Endodermal cell (in vitro differentiated cells): ENCODE measurements at regions not wholly inside any gene's neighbourhood (a gene's known extent, or its start where the extent isn't known, plus 50 kb on each side); places are given as distances from the start of the nearest gene placed in this dataset.

Source experiments
- DNase-seq: peaks from one replicate; pipeline ENCODE4 v3.0.0-alpha.2; 2017
- H3K27ac ChIP-seq: 2 replicates; pipeline ENCODE4 v1.5.1; 2013; ENCODE audit warnings: mild to moderate bottlenecking, low read depth, low read length, moderate library complexity
- H3K27me3 ChIP-seq: 2 replicates; pipeline ENCODE4 v1.6.1; 2013; ENCODE audit warnings: mild to moderate bottlenecking, low read length, moderate library complexity; ENCODE audit not compliant: insufficient read depth, control insufficient read depth, poor library complexity, severe bottlenecking
- H3K36me3 ChIP-seq: 2 replicates; pipeline ENCODE4 v1.7.0; 2013; ENCODE audit warnings: mild to moderate bottlenecking, low read length, moderate library complexity; ENCODE audit not compliant: control insufficient read depth, insufficient read depth
- H3K4me1 ChIP-seq: one replicate; pipeline ENCODE4 v1.7.0; 2013; ENCODE audit warnings: low read length; ENCODE audit not compliant: control insufficient read depth, insufficient read depth
- H3K4me3 ChIP-seq: 2 replicates; pipeline ENCODE4 v1.5.1; 2013; ENCODE audit warnings: mild to moderate bottlenecking, low read length, moderate library complexity
- H3K9ac ChIP-seq: 2 replicates; pipeline ENCODE4 v1.6.1; 2013; ENCODE audit warnings: mild to moderate bottlenecking, low read length, moderate library complexity; ENCODE audit not compliant: poor library complexity, severe bottlenecking; ENCODE audit errors: extremely low read depth
- H3K9me3 ChIP-seq: 2 replicates; pipeline ENCODE4 v1.6.1; 2013; ENCODE audit warnings: mild to moderate bottlenecking, low read length, moderate library complexity; ENCODE audit not compliant: control insufficient read depth
- H3K27ac Mint-ChIP-seq: 2 replicates; pipeline ENCODE4 v1.8.0; 2020; ENCODE audit warnings: mixed read lengths
- H3K27me3 Mint-ChIP-seq: 2 replicates; pipeline ENCODE4 v1.8.0; 2021; ENCODE audit warnings: mild to moderate bottlenecking, mixed read lengths; ENCODE audit not compliant: insufficient read depth
- H3K36me3 Mint-ChIP-seq: 2 replicates; pipeline ENCODE4 v1.8.0; 2020; ENCODE audit warnings: low read depth, mixed read lengths
- H3K4me1 Mint-ChIP-seq: 2 replicates; pipeline ENCODE4 v1.8.0; 2020; ENCODE audit warnings: mixed read lengths
- H3K4me3 Mint-ChIP-seq: 2 replicates; pipeline ENCODE4 v1.8.0; 2020; ENCODE audit warnings: mild to moderate bottlenecking, moderate library complexity, mixed read lengths
- H3K9me3 Mint-ChIP-seq: 2 replicates; pipeline ENCODE4 v1.8.0; 2020; ENCODE audit warnings: mild to moderate bottlenecking, mixed read lengths
- CTCF ChIP-seq: fragments of 200-600 bp; sonication (generic); conservative IDR thresholded peaks from 2 replicates; pipeline ENCODE4 v1.5.0; 2021; ENCODE audit warnings: antibody characterized with exemption, mild to moderate bottlenecking
- WGBS, 2 experiments: methylation state at CpG; one replicate each; pipeline versions ENCODE4 v1.1.5 to v1.1.7; 2013; ENCODE audit warnings: missing lambda C conversion rate in 2 of 2, mixed read lengths in 1 of 2; ENCODE audit not compliant: insufficient coverage in 1 of 2, insufficient read length in 1 of 2; 5-methylcytosine and 5-hydroxymethylcytosine counted together

- no peak for TF ChIP-seq CTCF
- no peak overlapping the region for H3K9ac ChIP-seq
- Mint-ChIP-seq H3K27me3 (no peaks in the 10 kb centered on the region), H3K9me3 (no peaks in the 10 kb centered on the region), H3K36me3 (no peaks in the 10 kb centered on the region), H3K4me3 (no peak overlapping the region), H3K27ac (no peak overlapping the region), H3K4me1 (no peaks in the 10 kb centered on the region)
- DNase-seq, result no peak
- no peaks in the 10 kb centered on the region for H3K27me3 ChIP-seq
- no peaks in the 10 kb centered on the region for H3K9me3 ChIP-seq
- H3K4me1 ChIP-seq, result no peaks in the 10 kb centered on the region
- no peaks in the 10 kb centered on the region for H3K36me3 ChIP-seq
- H3K27ac ChIP-seq, result no peak overlapping the region
- no peak overlapping the region for H3K4me3 ChIP-seq
- WGBS, 2 experiments, result 94 to 100% methylated on average over 2 to 3 of the region's 3 CpGs
These were observed 92.1 kb upstream of the FAM3C start for GRCh38 chr7:121488111-121488650.

GRCh38 chr7:121486590-121486989 lies 90.5 kb upstream of the FAM3C start:
- Mint-ChIP-seq H3K36me3 (no peaks in the 10 kb centered on the region), H3K9me3 (no peaks in the 10 kb centered on the region), H3K4me1 (no peaks in the 10 kb centered on the region), H3K27ac (no peak overlapping the region), H3K4me3 (no peak overlapping the region), H3K27me3 (no peaks in the 10 kb centered on the region)
- no peak for TF ChIP-seq CTCF
- no peak overlapping the region for H3K27ac ChIP-seq
- H3K4me1 ChIP-seq, result no peaks in the 10 kb centered on the region
- DNase-seq, result no peak
- H3K36me3 ChIP-seq, result no peaks in the 10 kb centered on the region
- no peak overlapping the region for H3K9ac ChIP-seq
- H3K4me3 ChIP-seq, result no peak overlapping the region
- H3K27me3 ChIP-seq, result no peaks in the 10 kb centered on the region
- 100% methylated on average over 1 of the region's 1 CpG; no CpG with 5 or more reads in 1 of the 2 experiments for WGBS, 2 experiments
- H3K9me3 ChIP-seq, result no peaks in the 10 kb centered on the region

DNA sequence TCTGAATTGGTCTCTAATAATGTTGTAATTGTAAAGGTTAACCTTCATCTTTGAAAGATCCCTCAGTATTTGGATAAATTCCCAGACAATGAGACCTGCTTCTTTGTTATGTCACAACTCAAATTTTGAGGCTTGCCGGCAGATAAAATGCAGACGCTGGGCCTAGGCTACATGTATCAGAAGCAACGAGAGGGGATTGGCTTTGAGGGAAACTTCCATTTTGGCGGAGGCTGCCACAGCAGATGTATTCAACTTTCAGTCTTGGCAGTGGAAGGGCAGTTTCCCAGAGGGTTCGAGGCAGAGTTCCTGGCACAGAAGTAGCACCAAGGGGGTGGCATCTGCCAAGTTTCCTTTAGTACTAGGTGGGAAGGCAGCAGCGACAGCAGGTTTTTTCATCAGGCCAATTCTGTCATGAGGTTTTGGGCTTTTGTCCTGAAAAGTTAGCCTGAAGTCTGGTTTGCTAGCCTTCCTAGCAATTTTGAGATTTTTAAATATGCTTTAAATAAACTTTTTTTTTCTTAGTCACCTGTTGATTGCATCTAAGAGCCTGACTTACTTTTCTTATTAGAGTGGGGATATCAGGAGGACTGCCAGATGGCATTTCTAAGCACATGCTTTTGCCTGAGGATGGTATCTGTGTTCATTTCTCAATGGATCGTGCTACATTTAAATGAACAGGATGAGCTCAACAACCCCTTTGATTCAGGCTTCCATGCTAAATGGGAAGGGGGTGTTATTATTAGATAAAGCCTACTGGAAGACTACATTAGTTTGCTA lies 89.5 kb upstream of the FAM3C start:
- no peak for TF ChIP-seq CTCF
- H3K27me3 Mint-ChIP-seq, result no peaks in the 10 kb centered on the region
- Histone ChIP-seq H3K27ac (no peak overlapping the region), H3K4me3 (no peak overlapping the region), H3K36me3 (no peaks in the 10 kb centered on the region), H3K4me1 (peaks cover 1% of the 10 kb centered on the region), H3K9me3 (no peaks in the 10 kb centered on the region), H3K27me3 (no peaks in the 10 kb centered on the region), H3K9ac (no peak overlapping the region)
- DNase-seq, result no peak
- H3K36me3 Mint-ChIP-seq, result no peaks in the 10 kb centered on the region
- H3K4me1 Mint-ChIP-seq, result peaks cover 4% of the 10 kb centered on the region
- WGBS, 2 experiments, result 90 to 93% methylated on average over 5 to 7 of the region's 7 CpGs
- no peaks in the 10 kb centered on the region for H3K9me3 Mint-ChIP-seq
- H3K27ac Mint-ChIP-seq, result no peak overlapping the region
- no peak overlapping the region for H3K4me3 Mint-ChIP-seq
